Neutrophil (primary cell): ENCODE measurements at regions not wholly inside any gene's neighbourhood (a gene's known extent, or its start where the extent isn't known, plus 50 kb on each side); places are given as distances from the start of the nearest gene placed in this dataset.

Source experiments
- H3K27ac ChIP-seq: fragments of 200-600 bp; sonication (generic); 2 replicates; pipeline ENCODE4 v1.5.1; 2016; ENCODE audit warnings: mild to moderate bottlenecking, moderate library complexity
- H3K27me3 ChIP-seq: fragments of 200-600 bp; sonication (generic); 2 replicates; pipeline ENCODE4 v1.6.0; 2016; ENCODE audit warnings: mild to moderate bottlenecking
- H3K36me3 ChIP-seq: fragments of 200-600 bp; sonication (generic); 2 replicates; pipeline ENCODE4 v1.5.1; 2017
- H3K4me1 ChIP-seq, 2 experiments: fragments of 200-600 bp in 1 of 2; sonication (generic) in 1 of 2; 1 replicate in 1 of 2; 2 replicates in 1 of 2; pipeline versions ENCODE4 v1.5.1 to v1.6.1; 2013 to 2016; ENCODE audit warnings: low read depth in 1 of 2, low read length in 1 of 2, mild to moderate bottlenecking in 1 of 2, moderate library complexity in 1 of 2; ENCODE audit not compliant: control insufficient read depth in 1 of 2, insufficient read depth in 1 of 2
- H3K4me3 ChIP-seq, 2 experiments: fragments of 200-600 bp in 1 of 2; sonication (generic) in 1 of 2; 1 replicate in 1 of 2; 2 replicates in 1 of 2; pipeline ENCODE4 v1.5.1; 2013 to 2016; ENCODE audit warnings: low read depth in 1 of 2, low read length in 1 of 2, mild to moderate bottlenecking in 1 of 2, moderate library complexity in 1 of 2
- H3K9me3 ChIP-seq: fragments of 200-600 bp; sonication (generic); 2 replicates; pipeline ENCODE4 v1.5.1; 2016
- TF ChIP-seq, protein P1 (sequence below): fragments of 200-600 bp; sonication (generic); IDR thresholded peaks from 2 replicates; pipeline ENCODE4 v1.5.1; 2016; ENCODE audit warnings: antibody characterized with exemption

GRCh38 chr3:102098130-102098885, 249.0 kb downstream of the NFKBIZ start:
- Histone ChIP-seq H3K4me1 (no peaks in the 10 kb centered on the region), H3K27me3 (no peaks in the 10 kb centered on the region), H3K9me3 (no peaks in the 10 kb centered on the region), H3K27ac (no peak overlapping the region), H3K36me3 (no peaks in the 10 kb centered on the region), H3K4me3 (no peak overlapping the region)
- TF ChIP-seq, protein P1, sequence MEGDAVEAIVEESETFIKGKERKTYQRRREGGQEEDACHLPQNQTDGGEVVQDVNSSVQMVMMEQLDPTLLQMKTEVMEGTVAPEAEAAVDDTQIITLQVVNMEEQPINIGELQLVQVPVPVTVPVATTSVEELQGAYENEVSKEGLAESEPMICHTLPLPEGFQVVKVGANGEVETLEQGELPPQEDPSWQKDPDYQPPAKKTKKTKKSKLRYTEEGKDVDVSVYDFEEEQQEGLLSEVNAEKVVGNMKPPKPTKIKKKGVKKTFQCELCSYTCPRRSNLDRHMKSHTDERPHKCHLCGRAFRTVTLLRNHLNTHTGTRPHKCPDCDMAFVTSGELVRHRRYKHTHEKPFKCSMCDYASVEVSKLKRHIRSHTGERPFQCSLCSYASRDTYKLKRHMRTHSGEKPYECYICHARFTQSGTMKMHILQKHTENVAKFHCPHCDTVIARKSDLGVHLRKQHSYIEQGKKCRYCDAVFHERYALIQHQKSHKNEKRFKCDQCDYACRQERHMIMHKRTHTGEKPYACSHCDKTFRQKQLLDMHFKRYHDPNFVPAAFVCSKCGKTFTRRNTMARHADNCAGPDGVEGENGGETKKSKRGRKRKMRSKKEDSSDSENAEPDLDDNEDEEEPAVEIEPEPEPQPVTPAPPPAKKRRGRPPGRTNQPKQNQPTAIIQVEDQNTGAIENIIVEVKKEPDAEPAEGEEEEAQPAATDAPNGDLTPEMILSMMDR: no peak

DNA sequence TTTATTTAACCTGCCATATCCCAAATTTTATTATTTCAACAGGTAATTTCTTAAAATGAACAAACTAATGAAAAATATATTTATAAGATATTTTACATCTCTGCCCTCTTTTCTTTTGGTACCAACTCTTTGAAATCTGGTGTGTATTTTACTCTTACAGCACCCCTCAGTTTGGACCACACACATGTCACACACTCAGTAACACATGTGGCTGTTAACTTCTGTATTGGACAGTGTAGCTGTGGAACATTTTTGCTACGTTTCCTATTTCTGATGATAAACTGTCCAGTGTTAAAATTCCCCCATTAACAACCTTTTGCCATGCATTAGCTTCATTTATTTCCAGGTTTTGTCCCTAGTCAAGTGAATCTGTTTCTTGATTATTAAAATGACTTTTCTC, 250.6 kb downstream of the NFKBIZ start:
- no peaks in the 10 kb centered on the region for H3K4me1 ChIP-seq
- no peaks in the 10 kb centered on the region for H3K9me3 ChIP-seq
- H3K36me3 ChIP-seq: no peaks in the 10 kb centered on the region
- no peak overlapping the region for H3K27ac ChIP-seq
- H3K4me3 ChIP-seq: no peak overlapping the region
- no peaks in the 10 kb centered on the region for H3K27me3 ChIP-seq
- TF ChIP-seq, protein P1: no peak

- Histone ChIP-seq H3K4me3 (no peak overlapping the region), H3K27ac (no peak overlapping the region), H3K27me3 (no peaks in the 10 kb centered on the region), H3K36me3 (no peaks in the 10 kb centered on the region), H3K4me1 (no peaks in the 10 kb centered on the region), H3K9me3 (no peaks in the 10 kb centered on the region)
- TF ChIP-seq, protein P1: no peak
Measured at GRCh38 chr3:102102394-102102793, 253.1 kb downstream of the NFKBIZ start.

GRCh38 chr3:102104033-102104432, 254.7 kb downstream of the NFKBIZ start:
- Histone ChIP-seq H3K27ac (no peak overlapping the region), H3K36me3 (no peaks in the 10 kb centered on the region), H3K9me3 (no peaks in the 10 kb centered on the region), H3K4me1 (no peaks in the 10 kb centered on the region), H3K27me3 (no peaks in the 10 kb centered on the region), H3K4me3 (no peak overlapping the region)
- TF ChIP-seq, protein P1: no peak

GRCh38 chr3:102105193-102105592, 255.9 kb downstream of the NFKBIZ start:
- TF ChIP-seq, protein P1: no peak

More at GRCh38 chr3:102105193-102105592, 255.9 kb downstream of the NFKBIZ start:
- Histone ChIP-seq H3K36me3 (no peaks in the 10 kb centered on the region), H3K4me3 (no peak overlapping the region), H3K27me3 (no peaks in the 10 kb centered on the region), H3K27ac (no peak overlapping the region), H3K9me3 (no peaks in the 10 kb centered on the region), H3K4me1 (no peaks in the 10 kb centered on the region)
